Left cardiac atrium (tissue), 4 donors: ENCODE measurements at regions not wholly inside any gene's neighbourhood (a gene's known extent, or its start where the extent isn't known, plus 50 kb on each side); places are given as distances from the start of the nearest gene placed in this dataset.

Experiments
- ATAC-seq, 2 donors: fragments of 200-7000 bp; cut with Tn5 transposase; one replicate each; pipeline ENCODE4 v1.9.1; 2020; ENCODE audit warnings: mild to moderate bottlenecking in 2 of 2, moderate library complexity in 2 of 2
- DNase-seq: peaks from one replicate; pipeline ENCODE4 v3.0.0-alpha.2; 2020
- intact Hi-C, 2 donors: fragments of 100-400 bp; cut with DNase I; formaldehyde crosslinking; loops; one replicate each; pipeline versions ENCODE4 v1.14.1 to v1.15.1; 2022 to 2023
- donor health status: DM: no; HTN: yes; CAD: no.
- donor health status: DM: no; HTN: yes; CAD: no; lungs with severe emphysema.
- donor health status: DM: yes; HTN: yes; CAD: no.
- donor health status: Dilated cardiomyopathy.

DNA sequence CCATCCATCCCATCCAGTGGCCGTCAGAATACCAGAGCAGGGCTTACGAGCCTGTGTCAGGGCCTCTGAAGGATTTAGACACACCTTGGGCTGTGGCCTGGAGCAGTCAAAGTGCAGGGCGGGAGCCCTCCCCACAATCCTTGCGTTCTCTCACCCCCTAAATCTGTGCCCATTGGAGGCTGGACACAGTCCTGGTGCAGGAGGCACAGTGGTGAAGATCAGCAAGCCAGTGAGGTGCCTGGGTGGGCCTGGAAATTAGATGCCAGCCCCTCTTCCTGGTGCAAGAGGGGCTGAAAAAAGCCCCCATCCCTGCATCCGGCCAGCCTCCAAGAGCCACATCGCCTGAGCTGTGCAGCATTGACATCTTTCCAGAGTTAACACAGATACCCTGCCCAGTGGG, 1045.8 kb downstream of the TBC1D22A start:
- intact Hi-C loops = no loop called here
- ATAC-seq (no peak), DNase-seq (no peak)

- intact Hi-C loops = no loop called here
- no peak for ATAC-seq
Observed at GRCh38 chr22:47807506-47807905, 1045.1 kb downstream of the TBC1D22A start.

GRCh38 chr22:47806894-47807293, 1044.4 kb downstream of the TBC1D22A start:
- DNase-seq (no peak), ATAC-seq (no peak)
- intact Hi-C loops = no loop called here

More at GRCh38 chr22:47807506-47807905, 1045.1 kb downstream of the TBC1D22A start:
- no peak for DNase-seq

DNA sequence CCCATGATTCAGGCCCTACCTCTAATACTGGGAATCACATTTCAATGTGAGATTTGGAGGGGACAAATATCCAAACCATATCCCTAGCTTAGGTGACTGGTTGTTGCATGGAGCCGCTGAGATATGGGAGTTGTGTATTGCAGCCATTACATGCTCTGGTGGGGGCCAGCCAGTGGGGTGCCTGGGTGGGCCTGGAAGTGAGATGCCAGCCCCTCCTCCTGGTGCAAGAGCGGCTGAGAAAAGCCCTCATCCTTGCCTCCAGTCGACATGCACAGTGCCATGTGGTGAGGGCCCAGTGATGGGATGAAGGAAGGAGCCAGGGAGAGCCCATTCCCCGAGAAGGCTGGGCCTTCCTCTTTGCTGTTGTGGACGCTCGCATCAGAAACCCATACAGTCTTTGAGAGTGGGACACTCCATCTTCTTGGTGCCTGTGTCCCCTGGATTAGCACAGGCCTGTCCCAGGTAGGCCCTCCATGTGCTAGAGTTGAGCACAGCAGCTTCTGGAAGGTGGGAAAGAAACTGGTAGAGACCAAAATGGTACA, 1043.0 kb downstream of the TBC1D22A start:
- ATAC-seq (no peak), DNase-seq (no peak)
- intact Hi-C loops = no loop called here

DNA sequence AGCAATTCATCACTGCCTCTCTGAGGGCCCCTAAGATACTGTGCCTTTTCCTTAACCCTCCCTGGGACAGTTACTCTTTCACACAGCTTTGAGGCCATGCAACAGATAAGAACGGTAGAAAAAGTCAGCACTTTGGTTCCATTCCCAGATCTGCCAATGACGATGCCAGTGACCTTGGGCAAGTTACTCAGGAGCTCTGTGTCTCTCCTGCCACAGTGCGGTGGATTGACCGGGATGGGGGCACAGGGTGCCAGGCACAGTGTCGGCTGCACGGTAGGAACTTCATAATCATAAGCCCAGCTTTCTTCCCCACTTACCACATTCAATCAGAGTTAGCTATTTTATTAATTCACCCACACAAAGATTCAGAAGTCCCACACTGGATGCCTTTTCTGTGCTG, 1041.8 kb downstream of the TBC1D22A start:
- intact Hi-C loops = no loop called here

GRCh38 chr22:47802421-47802820, 1040.0 kb downstream of the TBC1D22A start:
- DNase-seq (no peak), ATAC-seq (no peak)
- intact Hi-C loops = no loop called here

More for the DNA sequence above, 1041.8 kb downstream of the TBC1D22A start:
- ATAC-seq (no peak), DNase-seq (no peak)

- intact Hi-C loops = no loop called here
- ATAC-seq (no peak), DNase-seq (no peak)
Observed at GRCh38 chr22:47801541-47802245, 1039.2 kb downstream of the TBC1D22A start.

GRCh38 chr22:47798229-47798628, 1035.8 kb downstream of the TBC1D22A start:
- DNase-seq (no peak), ATAC-seq (no peak)
- intact Hi-C loops = no loop called here

- intact Hi-C loops = no loop called here
- DNase-seq (no peak), ATAC-seq (no peak)
Observed at GRCh38 chr22:47797342-47797945, 1035.0 kb downstream of the TBC1D22A start.

DNA sequence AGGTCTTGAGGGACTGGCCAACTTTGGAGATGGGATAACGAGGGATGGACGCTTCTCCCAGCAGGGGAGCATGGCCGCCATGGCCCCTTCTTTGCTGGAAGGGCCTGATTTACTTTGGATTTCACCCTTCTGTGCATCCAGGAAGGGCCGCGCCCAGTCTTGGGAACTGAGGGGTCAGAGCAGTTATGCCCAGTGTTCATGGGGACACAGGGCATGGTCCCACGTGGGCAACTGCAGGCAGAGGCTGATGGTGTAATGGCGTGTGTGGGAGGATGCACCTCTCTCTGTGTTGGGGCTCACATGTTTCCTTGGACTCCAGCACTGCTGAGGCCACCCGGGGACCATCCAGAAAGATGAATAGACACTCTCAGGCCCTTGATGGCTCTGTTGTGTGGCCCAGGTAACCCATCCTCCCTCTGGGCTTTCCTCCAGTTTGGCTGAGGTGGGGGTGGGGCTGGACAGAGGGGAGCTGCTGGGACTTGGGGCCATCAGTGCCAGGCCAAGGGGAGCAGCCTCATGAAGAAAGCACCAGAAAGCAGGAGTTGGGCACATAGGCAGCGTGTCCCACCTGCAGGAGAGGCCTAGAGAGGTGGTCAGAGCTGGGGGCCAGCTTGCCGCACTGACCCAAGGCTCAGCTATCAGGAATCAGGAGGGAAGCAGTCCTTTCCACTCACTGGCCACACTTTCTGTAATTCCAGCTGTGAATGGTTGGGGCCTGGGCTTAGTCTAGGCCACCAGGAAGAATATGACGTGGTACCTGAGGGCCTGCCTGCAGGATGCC, 1033.9 kb downstream of the TBC1D22A start:
- ATAC-seq (no peak), DNase-seq (no peak)
- intact Hi-C loops = no loop called here

DNA sequence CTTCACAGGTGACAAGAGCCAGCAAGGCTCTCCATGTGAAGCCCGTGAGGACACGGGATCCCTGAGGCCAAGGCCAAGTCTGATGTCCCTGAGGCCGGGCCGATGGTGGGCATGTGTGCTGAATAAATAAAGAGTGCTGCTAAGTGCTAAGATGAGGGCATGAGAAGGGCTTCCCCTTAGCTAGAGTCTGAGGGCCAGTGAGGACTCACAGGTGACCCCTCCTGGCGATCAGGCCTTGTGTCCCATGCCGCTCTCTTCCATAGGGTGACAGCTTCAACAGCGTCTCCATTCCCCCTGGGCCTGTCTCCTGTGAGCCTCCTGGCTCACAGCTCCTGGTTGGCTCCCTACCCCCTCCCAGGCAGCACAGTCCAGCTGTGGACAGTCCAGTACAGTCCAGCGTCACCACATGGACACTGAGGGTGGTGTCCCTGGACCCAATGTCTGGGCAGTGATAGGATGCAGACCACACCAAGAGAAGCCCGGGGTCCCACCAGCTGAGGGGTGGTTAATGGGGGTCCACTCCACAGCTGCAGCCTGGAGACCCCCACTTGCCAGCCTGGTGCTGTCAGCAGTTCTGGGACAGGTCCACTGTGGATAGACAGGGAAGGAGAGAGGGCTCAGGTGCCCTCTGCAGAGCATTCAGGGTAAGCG, 1033.2 kb downstream of the TBC1D22A start:
- intact Hi-C loops = no loop called here
- DNase-seq = no peak
- ATAC-seq = no peak

- intact Hi-C loops = no loop called here
- DNase-seq = no peak
- ATAC-seq = no peak
Observed at GRCh38 chr22:47794851-47795250, 1032.4 kb downstream of the TBC1D22A start.

- DNase-seq = no peak
- ATAC-seq = no peak
- intact Hi-C loops = no loop called here
Observed at GRCh38 chr22:47793304-47794101, 1031.1 kb downstream of the TBC1D22A start.

- peak in 1 of 2 donors; percentile 68 for ATAC-seq
Observed at GRCh38 chr22:47789171-47789570, 1026.7 kb downstream of the TBC1D22A start.

DNA sequence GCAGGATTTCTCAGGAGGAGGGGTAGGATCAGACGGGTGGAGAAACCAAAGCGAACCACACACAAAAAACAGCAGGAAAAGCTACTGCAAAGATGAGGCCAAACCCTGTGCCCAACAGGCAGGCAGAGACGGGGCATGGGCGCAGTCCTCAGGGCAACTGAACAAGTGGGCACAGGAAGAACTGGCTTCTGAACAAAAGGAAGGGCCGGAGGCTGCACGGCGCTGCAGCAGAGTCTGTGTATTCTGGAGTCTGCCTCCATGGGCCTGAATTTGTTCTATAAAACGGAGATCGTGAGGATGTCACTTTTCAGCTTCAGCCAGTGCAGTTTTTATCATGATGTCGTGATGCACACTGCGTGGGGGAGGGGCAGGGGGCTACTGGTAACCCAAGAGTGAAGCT, 1026.0 kb downstream of the TBC1D22A start:
- intact Hi-C loops = no loop called here
- no peak for DNase-seq
- ATAC-seq = no peak

More at GRCh38 chr22:47789171-47789570, 1026.7 kb downstream of the TBC1D22A start:
- DNase-seq = no peak
- intact Hi-C loops = no loop called here

GRCh38 chr22:47787501-47788227, 1025.2 kb downstream of the TBC1D22A start:
- no peak for DNase-seq
- no peak for ATAC-seq
- intact Hi-C loops = no loop called here

- no peak for ATAC-seq
- intact Hi-C loops = no loop called here
- DNase-seq = no peak
Observed at GRCh38 chr22:47786650-47787290, 1024.3 kb downstream of the TBC1D22A start.

DNA sequence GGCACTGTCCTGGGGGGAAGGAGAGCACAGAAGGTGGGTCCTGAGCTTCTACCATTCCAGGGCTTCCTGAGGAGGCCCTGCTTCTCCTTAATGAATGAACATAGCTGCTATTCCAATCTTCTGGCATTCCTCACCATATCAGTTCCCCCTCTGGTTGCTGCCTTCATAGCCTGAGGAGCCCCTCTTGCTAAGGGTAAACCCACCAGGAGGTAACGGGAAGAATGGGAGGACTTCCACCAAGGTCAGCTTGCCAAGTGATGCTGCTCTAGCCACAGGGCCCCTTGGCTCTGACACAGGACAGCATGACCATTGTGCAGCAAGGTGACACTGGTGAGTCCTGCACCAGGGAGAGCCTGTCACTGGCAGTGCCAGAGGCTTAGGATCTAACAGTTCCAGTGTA, 1022.5 kb downstream of the TBC1D22A start:
- DNase-seq (no peak), ATAC-seq (no peak)
- intact Hi-C loops = no loop called here
